ENCODE measurements at regions not wholly inside any gene's neighbourhood (a gene's known extent, or its start where the extent isn't known, plus 50 kb on each side); places are given as distances from the start of the nearest gene placed in this dataset.

- no peaks in the 10 kb centered on the region for H3K36me3 ChIP-seq
- 83 to 87% methylated on average over 9 of the region's 9 CpGs for WGBS, 2 donors
- no peak for DNase-seq
- H3K27ac ChIP-seq, result no peak overlapping the region
- peaks cover 0 to 3% (median 0%) of the 10 kb centered on the region in 4 donors for H3K9me3 ChIP-seq
- H3K4me1 ChIP-seq, result no peaks in the 10 kb centered on the region
- ATAC-seq (ENCODE audit: low FRiP score in 2 of 2), result no peak
- no peak overlapping the region for H3K4me3 ChIP-seq
- TF ChIP-seq POLR2AphosphoS5 (IDR thresholded peaks at IDR 0.05), result no peak
- no peak for TF ChIP-seq CTCF (IDR thresholded peaks at IDR 0.05)
- TF ChIP-seq POLR2A (IDR thresholded peaks at IDR 0.05), result no peak
- no peak for TF ChIP-seq EP300 (IDR thresholded peaks at IDR 0.05)
- H3K27me3 ChIP-seq, result no peaks in the 10 kb centered on the region
These were observed 97.7 kb upstream of the HCN1 start for GRCh38 chr5:45793638-45794532.

- no peaks in the 10 kb centered on the region for H3K27me3 ChIP-seq
- TF ChIP-seq POLR2A (IDR thresholded peaks at IDR 0.05) (no peak), CTCF (IDR thresholded peaks at IDR 0.05) (no peak), POLR2AphosphoS5 (IDR thresholded peaks at IDR 0.05) (no peak), EP300 (IDR thresholded peaks at IDR 0.05) (no peak)
- H3K27ac ChIP-seq, result no peak overlapping the region
- H3K4me1 ChIP-seq, result no peaks in the 10 kb centered on the region
- ATAC-seq (ENCODE audit: low FRiP score in 2 of 2), result no peak
- H3K4me3 ChIP-seq, result no peak overlapping the region
- H3K9me3 ChIP-seq, result no peaks in the 10 kb centered on the region
- no peaks in the 10 kb centered on the region for H3K36me3 ChIP-seq
- no peak for DNase-seq
- 54 to 67% methylated on average over 3 of the region's 3 CpGs for WGBS, 2 donors
These were observed 83.9 kb upstream of the HCN1 start for GRCh38 chr5:45779874-45780671.

GRCh38 chr5:45774528-45774927 is 78.3 kb upstream of the HCN1 start:
- Histone ChIP-seq H3K4me1 (no peaks in the 10 kb centered on the region), H3K27me3 (no peaks in the 10 kb centered on the region), H3K4me3 (no peak overlapping the region), H3K27ac (no peak overlapping the region), H3K36me3 (no peaks in the 10 kb centered on the region), H3K9me3 (no peaks in the 10 kb centered on the region)
- no peak for ATAC-seq (ENCODE audit: low FRiP score in 2 of 2)
- WGBS, 2 donors, result 38 to 59% methylated on average over 1 of the region's 1 CpG
- DNase-seq, result no peak
- TF ChIP-seq POLR2A (IDR thresholded peaks at IDR 0.05) (no peak), CTCF (IDR thresholded peaks at IDR 0.05) (no peak), EP300 (IDR thresholded peaks at IDR 0.05) (no peak), POLR2AphosphoS5 (IDR thresholded peaks at IDR 0.05) (no peak)

GRCh38 chr5:45772402-45772801 is 76.2 kb upstream of the HCN1 start:
- Histone ChIP-seq H3K4me1 (no peaks in the 10 kb centered on the region), H3K27ac (no peak overlapping the region), H3K4me3 (no peak overlapping the region), H3K27me3 (no peaks in the 10 kb centered on the region), H3K36me3 (no peaks in the 10 kb centered on the region), H3K9me3 (no peaks in the 10 kb centered on the region)
- ATAC-seq (ENCODE audit: low FRiP score in 2 of 2) (no peak), DNase-seq (no peak)
- TF ChIP-seq CTCF (IDR thresholded peaks at IDR 0.05), result no peak
- TF ChIP-seq EP300 (IDR thresholded peaks at IDR 0.05), result no peak
- no peak for TF ChIP-seq POLR2A (IDR thresholded peaks at IDR 0.05)
- TF ChIP-seq POLR2AphosphoS5 (IDR thresholded peaks at IDR 0.05), result no peak
- whole genome bisulfite sequencing, 2 donors, result 74 to 75% methylated on average over 3 of the region's 3 CpGs
